LNCAP (cell line): ENCODE measurements at regions not wholly inside any gene's neighbourhood (a gene's known extent, or its start where the extent isn't known, plus 50 kb on each side); places are given as distances from the start of the nearest gene placed in this dataset.
A peak's percentile ranks its signal among the peaks of the same experiment; 100 is the strongest.

ENCODE experiments used
- CTCF ChIP-seq: fragments of 450-650 bp; IDR thresholded peaks from 2 replicates; pipeline ENCODE4 v1.5.1; 2017; ENCODE audit warnings: mild to moderate bottlenecking

- no peak for TF ChIP-seq CTCF
Measured at GRCh38 chr17:11074451-11074850, 166.6 kb upstream of the SHISA6 start.

GRCh38 chr17:11056926-11057325 is 184.1 kb upstream of the SHISA6 start:
- TF ChIP-seq CTCF = no peak

GRCh38 chr17:11053846-11054245 is 187.2 kb upstream of the SHISA6 start:
- no peak for TF ChIP-seq CTCF

GRCh38 chr17:11049539-11049938 is 191.5 kb upstream of the SHISA6 start:
- TF ChIP-seq CTCF = no peak

GRCh38 chr17:11047228-11047627 is 193.8 kb upstream of the SHISA6 start:
- TF ChIP-seq CTCF = no peak

- no peak for TF ChIP-seq CTCF
Measured at GRCh38 chr17:11039342-11039741, 201.5 kb upstream of the PIRT start.

- TF ChIP-seq CTCF = no peak
Measured at GRCh38 chr17:11035681-11036080, 197.8 kb upstream of the PIRT start.

- TF ChIP-seq CTCF = peak; percentile 34; the same call in 1 of the 2 replicates
Measured at GRCh38 chr17:11031787-11032186, 193.9 kb upstream of the PIRT start.
